ENCODE measurements at regions not wholly inside any gene's neighbourhood (a gene's known extent, or its start where the extent isn't known, plus 50 kb on each side); places are given as distances from the start of the nearest gene placed in this dataset.
A peak's percentile ranks its signal among the peaks of the same experiment; 100 is the strongest.

GRCh38 chr1:99152132-99152531 is 112.2 kb upstream of the PLPPR4 start:
- no peaks in the 10 kb centered on the region for H3K27me3 ChIP-seq (ENCODE audit: control insufficient read depth, insufficient read depth, low read length)
- H3K9me3 ChIP-seq (ENCODE audit: control insufficient read depth, low read depth, low read length), result no peaks in the 10 kb centered on the region
- no peak for DNase-seq
- no peak overlapping the region for H3K27ac ChIP-seq (ENCODE audit: low read length)
- no peak overlapping the region for H3K4me3 ChIP-seq (ENCODE audit: low read length)
- WGBS (ENCODE audit: insufficient coverage, low lambda C conversion rate), result 50% methylated on average over 1 of the region's 1 CpG
- H3K36me3 ChIP-seq (ENCODE audit: control insufficient read depth, insufficient read depth, low read length), result no peaks in the 10 kb centered on the region
- no peaks in the 10 kb centered on the region for H3K4me1 ChIP-seq (ENCODE audit: control insufficient read depth, insufficient read depth, low read length)

- no peak for DNase-seq
- no peaks in the 10 kb centered on the region for H3K9me3 ChIP-seq (ENCODE audit: control insufficient read depth, low read depth, low read length)
- no peaks in the 10 kb centered on the region for H3K4me1 ChIP-seq (ENCODE audit: control insufficient read depth, insufficient read depth, low read length)
- H3K27me3 ChIP-seq (ENCODE audit: control insufficient read depth, insufficient read depth, low read length), result no peaks in the 10 kb centered on the region
- H3K36me3 ChIP-seq (ENCODE audit: control insufficient read depth, insufficient read depth, low read length), result no peaks in the 10 kb centered on the region
- no peak overlapping the region for H3K27ac ChIP-seq (ENCODE audit: low read length)
- no peak overlapping the region for H3K4me3 ChIP-seq (ENCODE audit: low read length)
- whole genome bisulfite sequencing (ENCODE audit: insufficient coverage, low lambda C conversion rate), result no CpG with 5 or more reads among the region's 2 CpGs
Observed at GRCh38 chr1:99163671-99164070, 100.6 kb upstream of the PLPPR4 start.

DNA sequence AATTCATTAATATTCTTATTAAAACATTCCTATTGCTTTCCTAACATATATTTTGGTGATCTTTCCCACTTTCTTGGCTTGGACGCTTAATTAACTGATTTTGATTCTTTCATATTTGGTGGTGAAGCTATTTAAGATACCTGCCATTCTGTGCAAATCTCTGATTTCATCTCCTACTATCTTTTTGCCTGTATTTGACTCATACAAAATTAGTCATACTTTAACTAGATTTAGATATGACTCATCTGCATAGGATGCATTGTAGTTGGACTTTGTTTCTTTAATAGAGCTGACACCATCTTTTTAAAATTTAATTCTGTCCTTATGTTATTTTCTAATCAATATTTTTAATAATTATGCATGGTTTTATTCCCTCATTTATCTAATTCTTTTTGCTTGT is 93.8 kb upstream of the PLPPR4 start:
- Histone ChIP-seq H3K9me3 (ENCODE audit: control insufficient read depth, low read depth, low read length) (no peaks in the 10 kb centered on the region), H3K36me3 (ENCODE audit: control insufficient read depth, insufficient read depth, low read length) (no peaks in the 10 kb centered on the region), H3K27me3 (ENCODE audit: control insufficient read depth, insufficient read depth, low read length) (no peaks in the 10 kb centered on the region), H3K27ac (ENCODE audit: low read length) (no peak overlapping the region), H3K4me3 (ENCODE audit: low read length) (no peak overlapping the region), H3K4me1 (ENCODE audit: control insufficient read depth, insufficient read depth, low read length) (no peaks in the 10 kb centered on the region)
- no peak for DNase-seq
- 100% methylated on average over 1 of the region's 1 CpG for WGBS (ENCODE audit: insufficient coverage, low lambda C conversion rate)

DNA sequence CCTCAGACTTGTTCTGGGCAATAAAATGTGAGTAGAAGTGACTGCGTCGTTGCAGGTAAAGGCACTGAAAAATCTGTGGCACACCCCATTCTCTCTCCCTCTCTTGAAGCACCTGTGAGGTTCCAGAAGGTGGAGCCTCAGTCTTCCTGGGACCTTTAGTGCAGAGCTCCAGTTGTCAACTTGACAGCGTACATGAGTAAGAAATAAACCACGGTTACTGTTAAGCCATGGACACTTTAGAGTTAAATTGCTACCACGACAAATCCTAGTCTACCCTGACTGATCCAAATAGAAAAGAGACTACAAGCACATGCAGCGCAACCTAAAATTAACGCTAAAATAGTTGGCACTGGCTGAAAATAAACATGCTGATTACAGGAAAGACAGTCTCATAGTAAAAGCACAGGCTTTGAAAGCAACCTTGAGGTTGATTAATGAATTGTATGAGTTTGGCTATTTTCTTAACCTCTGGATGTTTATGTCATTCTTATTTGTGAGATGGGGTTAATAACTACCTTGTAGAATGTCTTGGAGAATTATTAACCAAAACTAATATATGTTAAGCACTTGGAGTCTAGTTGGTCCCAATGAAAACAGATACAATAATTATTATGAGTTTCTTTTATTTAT is 93.0 kb upstream of the PLPPR4 start:
- Histone ChIP-seq H3K9me3 (ENCODE audit: control insufficient read depth, low read depth, low read length) (no peaks in the 10 kb centered on the region), H3K27me3 (ENCODE audit: control insufficient read depth, insufficient read depth, low read length) (no peaks in the 10 kb centered on the region), H3K36me3 (ENCODE audit: control insufficient read depth, insufficient read depth, low read length) (no peaks in the 10 kb centered on the region), H3K4me1 (ENCODE audit: control insufficient read depth, insufficient read depth, low read length) (no peaks in the 10 kb centered on the region), H3K27ac (ENCODE audit: low read length) (no peak overlapping the region), H3K4me3 (ENCODE audit: low read length) (no peak overlapping the region)
- WGBS (ENCODE audit: insufficient coverage, low lambda C conversion rate), result 0% methylated on average over 1 of the region's 7 CpGs
- DNase-seq, result peak in 1 of 2 donors; percentile 15

DNA sequence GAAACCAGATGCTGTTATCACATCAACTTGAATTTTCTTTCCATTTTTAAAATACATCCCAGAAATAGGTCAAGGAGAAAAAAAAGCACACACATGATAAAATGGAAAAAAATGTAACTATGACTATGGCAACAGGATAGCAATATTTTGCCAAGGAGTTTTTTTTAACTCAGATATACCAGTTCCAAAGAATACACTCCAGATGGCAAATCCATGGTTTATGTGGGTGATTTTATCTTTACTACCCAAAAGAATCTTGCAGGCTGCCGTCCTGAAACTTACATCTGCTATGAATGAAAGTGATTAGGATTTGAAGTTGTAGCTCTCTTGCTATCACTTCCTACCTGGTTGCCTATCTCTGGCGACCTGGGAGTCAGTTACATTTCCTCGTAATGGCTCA is 91.0 kb upstream of the PLPPR4 start:
- H3K4me1 ChIP-seq (ENCODE audit: control insufficient read depth, insufficient read depth, low read length), result no peaks in the 10 kb centered on the region
- 60% methylated on average over 1 of the region's 3 CpGs for WGBS (ENCODE audit: insufficient coverage, low lambda C conversion rate)
- H3K4me3 ChIP-seq (ENCODE audit: low read length), result no peak overlapping the region
- no peaks in the 10 kb centered on the region for H3K9me3 ChIP-seq (ENCODE audit: control insufficient read depth, low read depth, low read length)
- DNase-seq, result no peak
- H3K36me3 ChIP-seq (ENCODE audit: control insufficient read depth, insufficient read depth, low read length), result no peaks in the 10 kb centered on the region
- no peak overlapping the region for H3K27ac ChIP-seq (ENCODE audit: low read length)
- H3K27me3 ChIP-seq (ENCODE audit: control insufficient read depth, insufficient read depth, low read length), result no peaks in the 10 kb centered on the region

GRCh38 chr1:99173900-99174299 is 90.4 kb upstream of the PLPPR4 start:
- no peaks in the 10 kb centered on the region for H3K27me3 ChIP-seq (ENCODE audit: control insufficient read depth, insufficient read depth, low read length)
- no CpG with 5 or more reads among the region's 7 CpGs for WGBS (ENCODE audit: insufficient coverage, low lambda C conversion rate)
- no peak for DNase-seq

DNA sequence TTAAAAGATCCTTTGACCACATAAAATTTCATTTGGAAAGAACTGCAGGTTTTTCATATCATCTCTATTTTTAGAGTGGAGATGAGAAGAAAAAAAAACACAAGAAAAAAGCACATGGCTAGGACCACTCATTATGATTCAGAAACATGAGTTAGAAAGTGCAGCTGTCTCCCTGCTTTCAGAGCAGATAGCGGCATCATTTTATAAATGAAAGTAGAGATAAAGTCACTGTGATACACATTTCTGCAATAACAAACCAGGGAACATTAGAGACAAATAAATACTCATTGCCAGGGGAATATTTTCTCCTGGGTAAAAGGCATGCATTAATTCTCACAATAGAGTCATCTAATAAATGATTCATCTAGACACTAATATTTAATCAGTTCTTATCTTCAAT is 87.5 kb upstream of the PLPPR4 start:
- no peaks in the 10 kb centered on the region for H3K4me1 ChIP-seq (ENCODE audit: control insufficient read depth, insufficient read depth, low read length)
- H3K9me3 ChIP-seq (ENCODE audit: control insufficient read depth, low read depth, low read length), result no peaks in the 10 kb centered on the region
- no peaks in the 10 kb centered on the region for H3K36me3 ChIP-seq (ENCODE audit: control insufficient read depth, insufficient read depth, low read length)
- no CpG with 5 or more reads among the region's 1 CpG for WGBS (ENCODE audit: insufficient coverage, low lambda C conversion rate)
- DNase-seq, result no peak
- H3K27ac ChIP-seq (ENCODE audit: low read length), result no peak overlapping the region
- H3K27me3 ChIP-seq (ENCODE audit: control insufficient read depth, insufficient read depth, low read length), result no peaks in the 10 kb centered on the region
- H3K4me3 ChIP-seq (ENCODE audit: low read length), result no peak overlapping the region

More at GRCh38 chr1:99173900-99174299, 90.4 kb upstream of the PLPPR4 start:
- H3K4me1 ChIP-seq (ENCODE audit: control insufficient read depth, insufficient read depth, low read length), result no peaks in the 10 kb centered on the region
- no peaks in the 10 kb centered on the region for H3K36me3 ChIP-seq (ENCODE audit: control insufficient read depth, insufficient read depth, low read length)
- H3K27ac ChIP-seq (ENCODE audit: low read length), result no peak overlapping the region
- H3K4me3 ChIP-seq (ENCODE audit: low read length), result no peak overlapping the region
- no peaks in the 10 kb centered on the region for H3K9me3 ChIP-seq (ENCODE audit: control insufficient read depth, low read depth, low read length)

DNA sequence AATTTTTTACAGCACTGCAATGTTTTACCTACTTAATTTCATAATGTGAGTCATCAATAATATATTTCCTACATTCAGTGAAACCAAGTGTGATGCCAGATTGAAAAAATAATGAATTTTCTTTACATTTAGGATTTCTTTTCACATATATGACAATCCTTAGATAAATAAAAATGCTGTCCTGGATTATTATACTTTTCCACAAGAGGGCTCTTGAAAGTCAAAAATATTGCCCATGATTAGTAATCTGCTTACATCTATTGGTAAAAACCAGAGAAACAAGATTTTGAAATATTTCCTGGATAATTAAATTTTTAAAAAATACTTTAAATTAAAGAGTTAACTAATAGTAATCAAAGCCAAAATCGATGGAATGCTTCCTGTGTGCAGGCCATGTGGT is 86.8 kb upstream of the PLPPR4 start:
- DNase-seq, result no peak
- H3K4me1 ChIP-seq (ENCODE audit: control insufficient read depth, insufficient read depth, low read length), result no peaks in the 10 kb centered on the region
- no peaks in the 10 kb centered on the region for H3K27me3 ChIP-seq (ENCODE audit: control insufficient read depth, insufficient read depth, low read length)
- no peak overlapping the region for H3K27ac ChIP-seq (ENCODE audit: low read length)
- 80% methylated on average over 1 of the region's 1 CpG for WGBS (ENCODE audit: insufficient coverage, low lambda C conversion rate)
- no peak overlapping the region for H3K4me3 ChIP-seq (ENCODE audit: low read length)
- H3K36me3 ChIP-seq (ENCODE audit: control insufficient read depth, insufficient read depth, low read length), result no peaks in the 10 kb centered on the region
- no peaks in the 10 kb centered on the region for H3K9me3 ChIP-seq (ENCODE audit: control insufficient read depth, low read depth, low read length)

GRCh38 chr1:99180343-99180808 is 83.9 kb upstream of the PLPPR4 start:
- 30% methylated on average over 2 of the region's 3 CpGs for WGBS (ENCODE audit: insufficient coverage, low lambda C conversion rate)
- peak; percentile 50 to 56 for DNase-seq
- H3K4me3 ChIP-seq (ENCODE audit: low read length), result no peak overlapping the region
- no peaks in the 10 kb centered on the region for H3K36me3 ChIP-seq (ENCODE audit: control insufficient read depth, insufficient read depth, low read length)
- H3K27me3 ChIP-seq (ENCODE audit: control insufficient read depth, insufficient read depth, low read length), result no peaks in the 10 kb centered on the region
- H3K4me1 ChIP-seq (ENCODE audit: control insufficient read depth, insufficient read depth, low read length), result no peaks in the 10 kb centered on the region
- H3K27ac ChIP-seq (ENCODE audit: low read length), result no peak overlapping the region
- H3K9me3 ChIP-seq (ENCODE audit: control insufficient read depth, low read depth, low read length), result no peaks in the 10 kb centered on the region

DNA sequence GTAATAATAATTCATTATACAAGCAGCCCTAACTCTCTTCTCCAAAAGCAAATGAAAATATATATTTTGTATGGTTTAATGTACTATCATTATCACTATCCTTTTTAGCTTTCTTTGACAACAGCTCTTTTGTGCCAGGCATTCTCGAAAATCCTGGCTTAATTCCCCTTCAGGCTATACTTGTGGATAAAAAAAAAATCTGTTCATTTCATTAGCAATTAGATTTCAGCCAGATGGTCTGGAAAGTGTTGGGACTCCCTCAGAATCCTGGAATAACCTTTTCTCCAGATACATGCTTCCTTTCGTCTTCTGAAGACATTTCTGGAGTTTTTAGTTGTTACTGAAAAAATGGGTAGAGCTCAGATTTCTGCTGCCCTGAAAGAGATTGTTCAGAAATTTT is 83.4 kb upstream of the PLPPR4 start:
- no peaks in the 10 kb centered on the region for H3K4me1 ChIP-seq (ENCODE audit: control insufficient read depth, insufficient read depth, low read length)
- DNase-seq, result no peak
- H3K27me3 ChIP-seq (ENCODE audit: control insufficient read depth, insufficient read depth, low read length), result no peaks in the 10 kb centered on the region
- H3K9me3 ChIP-seq (ENCODE audit: control insufficient read depth, low read depth, low read length), result no peaks in the 10 kb centered on the region
- no peak overlapping the region for H3K4me3 ChIP-seq (ENCODE audit: low read length)
- no peak overlapping the region for H3K27ac ChIP-seq (ENCODE audit: low read length)
- H3K36me3 ChIP-seq (ENCODE audit: control insufficient read depth, insufficient read depth, low read length), result no peaks in the 10 kb centered on the region
- 89% methylated on average over 1 of the region's 2 CpGs for WGBS (ENCODE audit: insufficient coverage, low lambda C conversion rate)

DNA sequence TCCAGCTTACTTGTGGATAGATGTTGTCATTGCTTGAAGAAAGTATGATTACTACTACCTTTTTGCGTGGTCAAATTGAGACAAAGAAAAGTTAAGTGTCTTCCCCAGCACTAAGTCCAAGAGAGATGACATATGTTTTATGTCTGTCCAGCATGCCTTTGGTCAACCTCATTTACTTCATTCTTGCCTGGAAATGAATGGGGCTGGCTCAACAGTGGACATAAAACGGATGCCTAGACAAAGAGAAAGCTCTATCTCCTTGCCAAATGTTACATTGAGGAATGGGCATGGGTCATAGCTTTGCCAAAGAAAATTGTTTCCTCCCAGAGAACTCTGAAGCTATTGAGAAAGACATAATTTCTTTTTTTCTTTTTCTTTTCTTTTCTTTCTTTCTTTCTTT is 82.4 kb upstream of the PLPPR4 start:
- no peak for DNase-seq
- no peaks in the 10 kb centered on the region for H3K27me3 ChIP-seq (ENCODE audit: control insufficient read depth, insufficient read depth, low read length)

More for the DNA sequence above, 82.4 kb upstream of the PLPPR4 start:
- Histone ChIP-seq H3K36me3 (ENCODE audit: control insufficient read depth, insufficient read depth, low read length) (no peaks in the 10 kb centered on the region), H3K4me3 (ENCODE audit: low read length) (no peak overlapping the region), H3K4me1 (ENCODE audit: control insufficient read depth, insufficient read depth, low read length) (no peaks in the 10 kb centered on the region), H3K9me3 (ENCODE audit: control insufficient read depth, low read depth, low read length) (no peaks in the 10 kb centered on the region), H3K27ac (ENCODE audit: low read length) (no peak overlapping the region)
- 100% methylated on average over 1 of the region's 2 CpGs for WGBS (ENCODE audit: insufficient coverage, low lambda C conversion rate)

Data from large intestine (tissue), 3 donors.